Osteocyte (in vitro differentiated cells): ENCODE measurements at regions not wholly inside any gene's neighbourhood (a gene's known extent, or its start where the extent isn't known, plus 50 kb on each side); places are given as distances from the start of the nearest gene placed in this dataset.

ENCODE experiments used
- DNase-seq: peaks from one replicate; pipeline ENCODE4 v3.0.0; 2021; ENCODE audit warnings: mixed read lengths; ENCODE audit not compliant: unreplicated experiment; ENCODE audit errors: extremely low spot score
- H3K27ac Mint-ChIP-seq: one replicate; pipeline ENCODE4 v1.8.0; 2021; ENCODE audit warnings: mild to moderate bottlenecking, mixed read lengths; ENCODE audit not compliant: unreplicated experiment
- H3K27me3 Mint-ChIP-seq: one replicate; pipeline ENCODE4 v1.8.0; 2021; ENCODE audit warnings: mixed read lengths; ENCODE audit not compliant: unreplicated experiment
- H3K36me3 Mint-ChIP-seq: one replicate; pipeline ENCODE4 v1.8.0; 2021; ENCODE audit warnings: mixed read lengths; ENCODE audit not compliant: unreplicated experiment
- H3K4me1 Mint-ChIP-seq: one replicate; pipeline ENCODE4 v1.8.0; 2021; ENCODE audit warnings: mixed read lengths; ENCODE audit not compliant: unreplicated experiment
- H3K4me3 Mint-ChIP-seq: one replicate; pipeline ENCODE4 v1.8.0; 2021; ENCODE audit warnings: mild to moderate bottlenecking, moderate library complexity, mixed read lengths; ENCODE audit not compliant: unreplicated experiment
- H3K9me3 Mint-ChIP-seq: one replicate; pipeline ENCODE4 v1.8.0; 2021; ENCODE audit warnings: mixed read lengths; ENCODE audit not compliant: unreplicated experiment
- TF ChIP-seq, protein P1 (sequence below): fragments of 200-600 bp; sonication (generic); IDR thresholded peaks from 2 replicates; pipeline ENCODE4 v1.5.0; 2021; ENCODE audit warnings: antibody characterized with exemption, mild to moderate bottlenecking, moderate library complexity

DNA sequence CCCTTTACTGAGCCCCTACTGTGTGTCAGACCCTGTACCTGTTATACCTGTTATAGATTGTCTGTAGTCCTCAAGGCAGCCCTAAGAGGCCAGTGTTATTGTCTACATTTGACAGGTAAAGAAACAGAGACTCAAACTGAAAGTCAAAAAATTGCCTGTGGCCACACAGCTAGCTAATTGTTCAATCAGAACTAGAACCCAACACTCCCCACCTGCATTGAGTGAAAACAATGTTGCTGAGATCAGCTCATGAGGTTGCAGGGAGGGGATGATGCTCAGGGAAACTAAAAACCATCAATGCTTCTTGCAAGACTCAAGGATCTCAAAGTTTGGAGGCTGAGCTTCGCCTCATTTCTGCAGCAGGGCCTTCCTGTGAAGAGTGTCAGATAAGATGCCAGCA, 109.5 kb upstream of the LMO4 start:
- Mint-ChIP-seq H3K9me3 (no peaks in the 10 kb centered on the region), H3K27ac (no peak overlapping the region), H3K4me1 (no peaks in the 10 kb centered on the region), H3K4me3 (no peak overlapping the region), H3K27me3 (no peaks in the 10 kb centered on the region), H3K36me3 (no peaks in the 10 kb centered on the region)
- TF ChIP-seq, protein P1, sequence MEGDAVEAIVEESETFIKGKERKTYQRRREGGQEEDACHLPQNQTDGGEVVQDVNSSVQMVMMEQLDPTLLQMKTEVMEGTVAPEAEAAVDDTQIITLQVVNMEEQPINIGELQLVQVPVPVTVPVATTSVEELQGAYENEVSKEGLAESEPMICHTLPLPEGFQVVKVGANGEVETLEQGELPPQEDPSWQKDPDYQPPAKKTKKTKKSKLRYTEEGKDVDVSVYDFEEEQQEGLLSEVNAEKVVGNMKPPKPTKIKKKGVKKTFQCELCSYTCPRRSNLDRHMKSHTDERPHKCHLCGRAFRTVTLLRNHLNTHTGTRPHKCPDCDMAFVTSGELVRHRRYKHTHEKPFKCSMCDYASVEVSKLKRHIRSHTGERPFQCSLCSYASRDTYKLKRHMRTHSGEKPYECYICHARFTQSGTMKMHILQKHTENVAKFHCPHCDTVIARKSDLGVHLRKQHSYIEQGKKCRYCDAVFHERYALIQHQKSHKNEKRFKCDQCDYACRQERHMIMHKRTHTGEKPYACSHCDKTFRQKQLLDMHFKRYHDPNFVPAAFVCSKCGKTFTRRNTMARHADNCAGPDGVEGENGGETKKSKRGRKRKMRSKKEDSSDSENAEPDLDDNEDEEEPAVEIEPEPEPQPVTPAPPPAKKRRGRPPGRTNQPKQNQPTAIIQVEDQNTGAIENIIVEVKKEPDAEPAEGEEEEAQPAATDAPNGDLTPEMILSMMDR: no peak
- DNase-seq: no peak

DNA sequence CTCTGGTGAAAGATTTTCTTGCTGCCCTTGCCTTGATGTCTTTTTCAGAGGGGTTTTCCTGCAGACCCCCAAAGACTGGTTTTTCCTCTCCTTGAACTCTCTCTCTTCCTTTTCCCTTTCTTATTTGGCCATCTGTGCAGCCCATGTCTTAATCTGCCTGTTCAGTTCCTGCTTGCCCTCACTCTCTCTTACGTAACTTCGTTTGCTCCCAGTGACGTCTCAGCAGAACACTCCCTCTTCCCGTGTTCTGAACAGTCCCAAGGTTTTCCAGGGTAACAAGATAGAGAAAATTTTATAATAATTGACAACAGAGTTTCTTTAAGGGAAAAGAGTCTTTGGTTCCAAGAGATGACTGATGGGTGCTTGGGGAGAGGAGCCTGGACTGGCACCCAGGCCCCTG, 109.1 kb upstream of the LMO4 start:
- Mint-ChIP-seq H3K4me1 (no peaks in the 10 kb centered on the region), H3K36me3 (no peaks in the 10 kb centered on the region), H3K9me3 (no peaks in the 10 kb centered on the region), H3K4me3 (no peak overlapping the region), H3K27ac (no peak overlapping the region), H3K27me3 (no peaks in the 10 kb centered on the region)
- no peak for DNase-seq
- TF ChIP-seq, protein P1: no peak

DNA sequence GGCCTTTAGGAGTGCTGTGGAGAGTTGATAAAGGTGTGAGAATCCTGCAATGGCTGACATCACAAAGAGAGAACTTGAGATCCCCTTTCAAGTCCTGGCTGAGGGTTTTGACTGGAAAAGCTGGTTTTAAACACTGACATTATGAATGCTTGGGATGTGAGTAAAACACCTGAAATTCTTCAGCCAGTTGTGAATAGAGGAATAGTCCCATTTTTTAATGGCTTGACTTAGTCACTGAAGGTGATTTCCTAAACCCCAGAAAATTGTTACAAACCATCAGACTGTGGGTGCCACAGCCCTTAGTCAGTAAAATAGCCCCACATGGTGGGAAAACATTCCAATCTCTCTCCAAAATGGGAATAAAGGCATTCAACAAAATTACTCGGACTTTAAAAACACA, 107.7 kb upstream of the LMO4 start:
- H3K36me3 Mint-ChIP-seq: no peaks in the 10 kb centered on the region
- no peak for DNase-seq
- H3K4me1 Mint-ChIP-seq: peaks cover 2% of the 10 kb centered on the region

DNA sequence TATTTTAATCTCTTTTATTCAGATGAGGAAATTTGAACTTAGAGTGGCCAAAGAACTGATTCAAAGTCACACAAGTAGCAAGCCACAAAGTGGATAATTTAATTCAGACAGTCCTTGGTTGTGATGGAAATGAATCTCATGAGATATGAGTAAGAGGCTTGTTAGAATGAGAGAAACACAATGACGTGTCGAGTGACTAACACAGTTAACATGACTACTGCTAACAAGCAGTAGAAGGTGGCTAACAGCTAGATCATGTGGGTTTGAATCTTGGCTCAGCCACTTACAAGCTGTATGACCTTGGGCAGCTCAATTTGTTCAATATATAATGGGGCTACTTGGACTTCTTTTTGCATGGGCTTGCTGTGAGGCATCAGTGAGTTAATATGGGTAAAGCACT, 104.5 kb upstream of the LMO4 start:
- Mint-ChIP-seq H3K4me3 (no peak overlapping the region), H3K4me1 (peaks cover 9% of the 10 kb centered on the region), H3K27me3 (no peaks in the 10 kb centered on the region), H3K27ac (no peak overlapping the region), H3K36me3 (no peaks in the 10 kb centered on the region), H3K9me3 (no peaks in the 10 kb centered on the region)
- no peak for DNase-seq
- TF ChIP-seq, protein P1: no peak

More for the DNA sequence above, 107.7 kb upstream of the LMO4 start:
- Mint-ChIP-seq H3K27me3 (no peaks in the 10 kb centered on the region), H3K9me3 (no peaks in the 10 kb centered on the region), H3K4me3 (no peak overlapping the region), H3K27ac (no peak overlapping the region)
- TF ChIP-seq, protein P1: no peak

DNA sequence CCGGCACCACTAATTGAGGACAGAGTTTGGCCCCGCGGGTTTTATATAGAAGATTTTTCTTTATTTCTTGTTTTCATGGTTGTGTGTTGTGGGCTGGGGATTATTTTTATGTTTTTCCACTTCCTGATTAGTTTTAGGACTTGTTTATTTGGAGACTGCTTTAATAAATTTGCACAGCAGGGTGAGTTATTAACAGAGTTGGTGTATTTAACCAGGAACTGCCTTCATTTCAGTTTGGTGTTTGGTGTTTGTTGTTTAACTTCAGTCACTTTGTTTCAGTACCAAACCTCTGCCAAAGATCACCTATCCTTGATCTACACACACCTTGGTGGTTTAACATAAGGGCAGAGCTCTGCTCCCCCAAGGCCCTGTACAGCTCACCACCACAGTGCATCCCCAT, 103.5 kb upstream of the LMO4 start:
- Mint-ChIP-seq H3K27ac (no peak overlapping the region), H3K4me1 (peaks cover 9% of the 10 kb centered on the region), H3K27me3 (no peaks in the 10 kb centered on the region), H3K36me3 (no peaks in the 10 kb centered on the region), H3K9me3 (no peaks in the 10 kb centered on the region), H3K4me3 (no peak overlapping the region)
- TF ChIP-seq, protein P1: no peak
- no peak for DNase-seq
